ENCODE measurements at regions not wholly inside any gene's neighbourhood (a gene's known extent, or its start where the extent isn't known, plus 50 kb on each side); places are given as distances from the start of the nearest gene placed in this dataset.

- DNase-seq (no peak), ATAC-seq (no peak), FAIRE-seq (no peak)
- H3K9me3 ChIP-seq: no peaks in the 10 kb centered on the region
- no peaks in the 10 kb centered on the region for H3K36me3 ChIP-seq
- no peak for TF ChIP-seq CTCF (IDR thresholded peaks at IDR 0.05)
- intact Hi-C loops (cut with DNase I): loop anchor here in 1 of 3 donors (10.0 kb wide), 1 partner anchor 75 kb away; no protein-coding TSS in a partner anchor
- no peak overlapping the region for H3K4me3 ChIP-seq
- H3K27me3 ChIP-seq: no peaks in the 10 kb centered on the region
- no peaks in the 10 kb centered on the region for H3K4me1 ChIP-seq
- 81 to 83% methylated on average over 5 of the region's 5 CpGs for WGBS, 2 donors
- H3K27ac ChIP-seq: no peak overlapping the region
These were observed 101.9 kb upstream of the CDC42BPA start for GRCh38 chr1:227420147-227420546.

DNA sequence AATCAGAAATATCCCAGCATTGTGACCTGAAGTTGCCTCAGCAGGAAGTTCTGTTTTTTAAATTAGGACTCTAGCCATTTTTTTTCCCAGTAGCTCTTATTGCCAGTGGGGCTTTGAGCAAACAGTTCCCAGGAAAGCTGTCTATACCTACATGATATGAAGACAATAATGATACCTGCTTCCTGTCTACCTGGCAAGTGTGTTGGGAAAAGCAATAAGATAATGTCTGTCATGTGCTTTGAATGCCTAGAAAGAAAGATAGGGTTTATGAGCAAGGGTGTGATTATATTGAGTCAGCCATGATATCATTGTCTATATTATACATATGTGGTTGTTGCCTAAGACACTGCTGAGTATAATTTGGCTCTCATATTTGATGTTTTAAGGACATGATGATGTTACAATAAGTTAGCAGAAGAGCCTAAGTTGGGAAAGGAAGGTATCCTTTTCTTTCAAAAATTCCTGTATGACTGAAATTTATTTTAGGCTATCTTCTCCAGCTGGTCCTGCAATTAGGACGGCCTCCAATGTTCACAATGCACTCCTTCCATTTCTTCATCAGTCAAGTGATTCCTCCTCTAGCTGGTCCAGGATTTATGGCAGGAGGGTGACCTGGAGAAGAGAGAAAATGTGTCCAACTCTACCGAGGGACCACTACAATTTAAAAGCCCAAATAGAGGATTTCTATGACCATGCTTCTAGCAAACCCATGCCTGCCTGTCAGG is 99.6 kb upstream of the CDC42BPA start:
- H3K36me3 ChIP-seq: no peaks in the 10 kb centered on the region
- ATAC-seq (no peak), FAIRE-seq (no peak), DNase-seq (no peak)
- no peaks in the 10 kb centered on the region for H3K9me3 ChIP-seq
- no peak overlapping the region for H3K27ac ChIP-seq
- no peak for TF ChIP-seq CTCF (IDR thresholded peaks at IDR 0.05)
- intact Hi-C loops (cut with DNase I): no loop called here
- H3K4me1 ChIP-seq: no peaks in the 10 kb centered on the region
- 81 to 89% methylated on average over 2 of the region's 2 CpGs for WGBS, 2 donors
- H3K27me3 ChIP-seq: no peaks in the 10 kb centered on the region
- H3K4me3 ChIP-seq: no peak overlapping the region

DNA sequence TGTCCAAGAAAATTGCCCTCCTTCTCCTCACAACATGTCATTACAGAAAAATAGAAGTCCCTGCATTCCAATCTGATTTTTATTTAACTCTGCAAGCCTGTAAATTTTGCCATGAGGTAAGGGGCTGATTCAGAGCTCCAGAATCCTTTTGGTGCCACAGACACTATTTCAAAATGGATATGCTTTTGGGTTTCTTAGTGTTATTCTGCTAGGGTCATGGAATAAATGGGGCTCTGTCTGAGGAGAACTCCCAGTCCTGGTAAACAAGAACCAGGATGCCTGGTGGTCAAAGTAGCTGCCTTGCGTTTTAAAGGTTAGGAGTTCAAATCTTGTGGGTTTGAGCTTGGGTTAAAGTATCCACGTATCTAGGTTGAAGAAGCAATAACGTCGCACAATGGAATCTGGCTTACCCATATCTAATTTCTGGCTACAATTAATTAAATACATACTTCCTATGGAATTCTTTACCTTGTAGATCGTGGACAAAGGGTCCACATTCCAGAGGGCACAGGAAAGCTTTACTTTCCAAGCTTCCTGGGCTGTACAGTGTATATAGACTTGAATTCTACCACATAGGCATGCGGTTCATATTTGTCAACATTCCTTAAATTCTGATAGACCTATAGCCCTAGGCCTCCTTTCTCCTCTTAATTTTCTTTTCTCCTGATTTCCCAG is 98.0 kb upstream of the CDC42BPA start:
- Histone ChIP-seq H3K36me3 (no peaks in the 10 kb centered on the region), H3K27ac (no peak overlapping the region), H3K4me1 (no peaks in the 10 kb centered on the region), H3K27me3 (no peaks in the 10 kb centered on the region), H3K9me3 (no peaks in the 10 kb centered on the region), H3K4me3 (no peak overlapping the region)
- ATAC-seq: no peak
- no peak for FAIRE-seq
- no peak for TF ChIP-seq CTCF (IDR thresholded peaks at IDR 0.05)
- no peak for DNase-seq
- intact Hi-C loops (cut with DNase I): no loop called here
- WGBS, 2 donors: 90 to 91% methylated on average over 6 of the region's 6 CpGs

- FAIRE-seq (no peak), ATAC-seq (no peak), DNase-seq (no peak)
- Histone ChIP-seq H3K9me3 (no peaks in the 10 kb centered on the region), H3K27ac (no peak overlapping the region), H3K4me3 (no peak overlapping the region), H3K36me3 (no peaks in the 10 kb centered on the region), H3K4me1 (no peaks in the 10 kb centered on the region), H3K27me3 (no peaks in the 10 kb centered on the region)
- intact Hi-C loops (cut with DNase I): no loop called here
- no peak for TF ChIP-seq CTCF (IDR thresholded peaks at IDR 0.05)
- WGBS, 2 donors: 87 to 90% methylated on average over 8 of the region's 8 CpGs
These were observed 97.0 kb upstream of the CDC42BPA start for GRCh38 chr1:227415115-227415790.
